LNCaP clone FGC (cell line): ENCODE measurements at regions not wholly inside any gene's neighbourhood (a gene's known extent, or its start where the extent isn't known, plus 50 kb on each side); places are given as distances from the start of the nearest gene placed in this dataset.

Source experiments
- DNase-seq: peaks from one replicate; pipeline ENCODE4 v3.0.0-alpha.2; 2011; ENCODE audit warnings: low read depth
- H3K4me3 ChIP-seq: 2 replicates; pipeline ENCODE4 v1.5.1; 2011; ENCODE audit warnings: mild to moderate bottlenecking, low read depth, low read length, control low read depth
- TF ChIP-seq, protein P1 (sequence below): IDR thresholded peaks from 2 replicates; pipeline ENCODE4 v1.5.1; 2012; ENCODE audit warnings: mild to moderate bottlenecking; ENCODE audit not compliant: control insufficient read depth, insufficient read depth; ENCODE audit errors: extremely low read depth

GRCh38 chr14:55864890-55865655, 253.1 kb upstream of the PELI2 start:
- TF ChIP-seq, protein P1, sequence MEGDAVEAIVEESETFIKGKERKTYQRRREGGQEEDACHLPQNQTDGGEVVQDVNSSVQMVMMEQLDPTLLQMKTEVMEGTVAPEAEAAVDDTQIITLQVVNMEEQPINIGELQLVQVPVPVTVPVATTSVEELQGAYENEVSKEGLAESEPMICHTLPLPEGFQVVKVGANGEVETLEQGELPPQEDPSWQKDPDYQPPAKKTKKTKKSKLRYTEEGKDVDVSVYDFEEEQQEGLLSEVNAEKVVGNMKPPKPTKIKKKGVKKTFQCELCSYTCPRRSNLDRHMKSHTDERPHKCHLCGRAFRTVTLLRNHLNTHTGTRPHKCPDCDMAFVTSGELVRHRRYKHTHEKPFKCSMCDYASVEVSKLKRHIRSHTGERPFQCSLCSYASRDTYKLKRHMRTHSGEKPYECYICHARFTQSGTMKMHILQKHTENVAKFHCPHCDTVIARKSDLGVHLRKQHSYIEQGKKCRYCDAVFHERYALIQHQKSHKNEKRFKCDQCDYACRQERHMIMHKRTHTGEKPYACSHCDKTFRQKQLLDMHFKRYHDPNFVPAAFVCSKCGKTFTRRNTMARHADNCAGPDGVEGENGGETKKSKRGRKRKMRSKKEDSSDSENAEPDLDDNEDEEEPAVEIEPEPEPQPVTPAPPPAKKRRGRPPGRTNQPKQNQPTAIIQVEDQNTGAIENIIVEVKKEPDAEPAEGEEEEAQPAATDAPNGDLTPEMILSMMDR: no peak
- no peak for DNase-seq
- H3K4me3 ChIP-seq: no peak overlapping the region

DNA sequence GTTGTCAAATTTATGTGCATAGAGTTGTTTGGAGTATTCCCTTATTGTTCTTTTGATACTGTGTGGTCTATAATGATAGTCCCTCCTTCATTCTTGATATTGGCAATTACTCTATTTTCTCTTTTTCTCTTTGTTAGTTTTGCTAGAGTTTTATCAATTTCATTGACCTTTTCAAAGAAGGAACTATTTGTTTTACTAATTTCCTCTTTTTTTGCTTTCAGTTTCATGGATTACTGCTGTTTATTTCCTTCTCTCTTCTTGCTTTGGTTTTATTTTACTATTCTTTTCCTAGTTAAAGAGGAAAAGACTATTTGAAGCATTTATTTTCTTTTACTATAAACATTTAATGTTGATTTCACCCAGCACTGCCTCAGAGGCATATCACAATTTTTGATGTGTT, 250.9 kb upstream of the PELI2 start:
- no peak overlapping the region for H3K4me3 ChIP-seq
- DNase-seq: no peak
- TF ChIP-seq, protein P1: no peak

GRCh38 chr14:55867719-55868118, 250.5 kb upstream of the PELI2 start:
- DNase-seq: no peak
- TF ChIP-seq, protein P1: no peak
- H3K4me3 ChIP-seq: no peak overlapping the region

DNA sequence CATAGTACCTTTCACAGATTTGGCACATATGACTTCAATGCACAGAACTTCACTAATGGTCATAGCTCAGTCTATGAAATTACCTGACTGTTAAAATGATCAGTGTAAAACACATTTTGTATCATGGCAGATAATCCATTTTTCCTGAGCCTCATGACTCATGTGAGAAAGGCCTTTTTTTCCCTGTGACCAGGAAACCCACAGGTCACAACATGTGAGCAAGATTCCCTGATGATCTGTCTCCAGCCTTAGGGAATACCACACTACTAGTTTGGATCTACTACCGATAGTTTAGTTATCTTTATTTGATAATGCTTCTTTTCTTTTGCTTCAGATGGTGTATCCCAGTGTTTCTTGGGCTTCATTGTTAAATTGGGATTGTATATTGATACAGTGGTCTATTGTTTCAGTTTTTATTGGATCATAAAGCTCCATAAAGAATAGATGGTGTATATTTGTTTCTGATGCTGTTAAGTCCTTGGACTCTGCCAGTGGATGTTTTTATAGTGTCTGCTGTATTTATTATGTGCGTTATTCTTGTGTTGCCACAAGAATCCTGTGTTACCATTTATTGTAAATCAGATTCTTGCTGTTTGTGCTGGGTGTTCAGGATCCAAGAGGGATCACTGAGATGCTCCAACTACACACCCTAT, 248.7 kb upstream of the PELI2 start:
- TF ChIP-seq, protein P1: no peak
- no peak for DNase-seq
- no peak overlapping the region for H3K4me3 ChIP-seq

- no peak for DNase-seq
- H3K4me3 ChIP-seq: no peak overlapping the region
- TF ChIP-seq, protein P1: no peak
Observed at GRCh38 chr14:55873169-55873568, 245.0 kb upstream of the PELI2 start.

- TF ChIP-seq, protein P1: no peak
- no peak for DNase-seq
- no peak overlapping the region for H3K4me3 ChIP-seq
Observed at GRCh38 chr14:55874785-55875184, 243.4 kb upstream of the PELI2 start.
